ENCODE measurements at regions not wholly inside any gene's neighbourhood (a gene's known extent, or its start where the extent isn't known, plus 50 kb on each side); places are given as distances from the start of the nearest gene placed in this dataset.

DNA sequence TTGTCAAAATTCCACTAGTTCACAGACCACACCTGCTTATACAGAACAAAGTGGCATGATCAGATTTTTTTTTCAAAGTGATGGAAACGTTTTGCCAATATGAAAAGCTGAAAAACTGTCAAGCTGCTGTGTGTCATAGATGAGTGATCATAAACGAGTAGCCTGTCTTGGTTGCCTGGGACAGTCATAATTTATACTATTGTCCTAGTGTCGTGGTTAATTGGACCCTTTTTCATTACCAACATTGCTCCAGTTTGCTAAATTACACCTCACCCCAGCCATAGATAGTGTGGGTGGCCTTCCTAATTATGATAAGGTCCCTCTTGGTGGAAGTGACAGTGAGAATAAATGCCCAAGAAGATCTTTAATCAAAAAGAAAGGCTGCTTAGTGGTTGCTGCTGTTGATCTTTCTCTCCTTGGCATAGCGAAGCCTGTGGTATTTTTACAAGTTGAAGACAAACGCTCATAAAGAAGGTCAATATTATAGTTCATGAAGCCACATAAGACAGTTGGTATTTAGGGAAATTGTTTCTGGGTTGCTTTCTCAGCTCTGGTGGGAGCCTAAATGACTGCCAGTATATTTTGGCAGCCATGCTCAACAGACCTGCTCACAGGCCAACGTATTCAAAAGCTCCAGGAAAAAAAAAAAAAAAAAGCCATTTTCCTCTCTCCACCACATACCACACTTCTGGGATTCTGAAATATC lies 478.1 kb downstream of the PLA2G4A start:
- no peak for DNase-seq

- DNase-seq = no peak
Observed at GRCh38 chr1:187310038-187310631, 481.4 kb downstream of the PLA2G4A start.

DNA sequence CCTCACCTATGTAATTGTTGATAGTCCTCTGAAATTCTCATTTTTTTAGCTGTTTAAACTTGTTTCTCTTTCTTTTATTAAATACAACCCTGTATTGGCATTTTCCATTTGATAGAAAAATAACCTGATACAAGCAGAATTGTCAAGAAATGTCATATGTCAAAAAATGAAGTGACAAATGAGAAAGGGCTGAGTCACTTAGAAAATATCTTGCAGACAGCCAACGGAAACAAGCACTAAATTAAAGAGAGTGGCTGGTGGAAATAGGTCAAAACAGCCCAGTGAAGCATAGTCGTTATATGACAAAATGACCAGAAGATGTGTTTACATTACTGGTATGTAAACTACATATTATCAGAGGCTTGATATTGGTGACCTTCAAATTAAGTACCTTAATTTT lies 484.4 kb downstream of the PLA2G4A start:
- no peak for DNase-seq

- DNase-seq = no peak
Observed at GRCh38 chr1:187326557-187326956, 497.8 kb downstream of the PLA2G4A start.

DNA sequence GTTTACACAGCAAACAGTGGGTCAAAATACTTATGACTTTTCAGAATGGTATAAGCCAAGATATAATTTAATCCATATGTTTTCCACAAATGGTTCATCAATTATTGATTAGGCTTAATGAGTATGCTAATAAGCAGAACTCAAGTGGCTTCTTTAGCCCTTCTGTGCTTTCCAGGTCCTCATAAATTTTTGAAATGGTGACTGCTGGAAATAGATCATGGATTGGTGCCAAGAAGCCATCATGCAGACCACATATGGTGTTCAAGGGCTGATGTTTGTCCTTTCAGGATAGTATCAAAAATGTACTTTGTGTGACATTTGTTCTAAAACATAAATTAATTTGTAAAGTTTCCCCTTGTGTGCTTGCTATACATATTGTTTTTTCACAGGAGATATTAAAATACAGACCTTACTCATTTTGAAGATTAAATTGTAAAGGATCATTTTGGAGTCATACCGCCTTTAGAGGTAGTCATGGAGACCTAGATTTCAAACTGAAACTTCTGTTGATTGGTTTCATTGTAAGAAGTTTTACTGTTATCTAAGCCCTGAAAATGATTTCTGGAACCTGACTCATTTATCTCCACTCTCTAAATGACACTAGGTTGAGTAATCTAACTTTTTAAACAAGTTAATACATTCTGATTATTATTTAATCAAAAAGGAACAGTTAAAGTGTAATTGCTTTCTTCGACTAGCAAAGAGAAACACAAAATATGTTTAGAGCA lies 507.9 kb downstream of the PLA2G4A start:
- DNase-seq = no peak

- no peak for DNase-seq
Observed at GRCh38 chr1:187338762-187339412, 510.1 kb downstream of the PLA2G4A start.

DNA sequence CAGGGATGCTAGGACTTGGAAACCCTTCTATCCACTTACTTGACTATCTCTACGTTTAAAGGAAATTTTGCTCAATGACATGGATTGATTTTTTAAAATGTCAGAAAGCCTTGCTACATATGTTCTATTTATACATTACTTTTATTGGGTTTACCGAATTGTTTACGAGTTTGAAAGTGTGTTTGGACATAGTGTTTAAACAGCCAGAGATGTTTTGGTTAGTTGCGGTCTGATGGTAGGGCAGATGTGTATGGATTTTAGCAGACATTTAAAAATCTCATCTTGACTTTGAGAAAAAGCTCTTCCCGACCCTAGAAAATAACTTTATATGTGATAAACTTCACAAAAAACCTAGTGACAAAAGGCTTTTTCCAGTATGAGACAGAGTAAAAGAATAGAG lies 513.7 kb downstream of the PLA2G4A start:
- no peak for DNase-seq

GRCh38 chr1:187374082-187374481 lies 545.3 kb downstream of the PLA2G4A start:
- DNase-seq = no peak

DNA sequence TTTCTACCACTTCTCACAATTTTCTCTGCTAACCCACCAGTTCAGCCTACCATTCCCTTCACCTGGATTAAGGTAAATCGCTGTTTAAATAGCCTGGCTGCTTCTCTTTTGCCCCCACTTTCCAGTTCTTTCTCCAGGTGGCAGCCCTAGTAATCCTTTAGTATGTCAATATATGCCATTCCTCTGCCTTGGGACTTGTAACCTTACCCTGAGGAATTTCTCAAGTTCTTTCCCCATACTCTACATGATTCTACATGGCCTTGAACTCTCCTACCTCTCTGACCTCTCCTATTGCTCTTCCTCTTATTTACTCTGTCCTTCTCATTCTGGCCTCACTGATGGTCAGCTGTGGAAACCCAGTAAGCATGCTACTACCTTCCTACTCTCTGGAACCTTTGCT lies 546.0 kb downstream of the PLA2G4A start:
- DNase-seq = no peak

GRCh38 chr1:187383366-187383765 lies 554.6 kb downstream of the PLA2G4A start:
- no peak for DNase-seq

DNA sequence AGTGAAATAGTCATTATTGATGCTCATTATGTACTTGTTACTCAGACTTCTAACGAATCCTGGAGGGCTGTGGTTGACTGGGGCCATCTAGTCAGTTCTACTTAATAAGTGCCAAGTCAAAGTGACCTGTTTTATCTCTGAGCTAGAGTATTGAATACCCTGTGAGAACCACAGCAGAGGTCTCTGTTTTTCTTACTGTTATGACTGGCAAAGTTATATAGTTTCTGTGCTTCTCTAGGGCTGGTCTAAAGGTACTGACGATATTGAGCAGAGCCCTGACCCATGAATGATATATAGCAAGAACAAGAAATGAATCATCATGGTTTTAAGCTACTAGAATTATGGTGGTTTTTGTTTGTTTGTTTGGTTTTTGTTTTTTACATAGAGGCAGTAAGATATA lies 555.8 kb downstream of the PLA2G4A start:
- no peak for DNase-seq

- peak in 1 of 51 donors; percentile 15 for DNase-seq
Observed at GRCh38 chr1:187390215-187390818, 561.6 kb downstream of the PLA2G4A start.

- DNase-seq = no peak
Observed at GRCh38 chr1:187396226-187396625, 567.5 kb downstream of the PLA2G4A start.

DNA sequence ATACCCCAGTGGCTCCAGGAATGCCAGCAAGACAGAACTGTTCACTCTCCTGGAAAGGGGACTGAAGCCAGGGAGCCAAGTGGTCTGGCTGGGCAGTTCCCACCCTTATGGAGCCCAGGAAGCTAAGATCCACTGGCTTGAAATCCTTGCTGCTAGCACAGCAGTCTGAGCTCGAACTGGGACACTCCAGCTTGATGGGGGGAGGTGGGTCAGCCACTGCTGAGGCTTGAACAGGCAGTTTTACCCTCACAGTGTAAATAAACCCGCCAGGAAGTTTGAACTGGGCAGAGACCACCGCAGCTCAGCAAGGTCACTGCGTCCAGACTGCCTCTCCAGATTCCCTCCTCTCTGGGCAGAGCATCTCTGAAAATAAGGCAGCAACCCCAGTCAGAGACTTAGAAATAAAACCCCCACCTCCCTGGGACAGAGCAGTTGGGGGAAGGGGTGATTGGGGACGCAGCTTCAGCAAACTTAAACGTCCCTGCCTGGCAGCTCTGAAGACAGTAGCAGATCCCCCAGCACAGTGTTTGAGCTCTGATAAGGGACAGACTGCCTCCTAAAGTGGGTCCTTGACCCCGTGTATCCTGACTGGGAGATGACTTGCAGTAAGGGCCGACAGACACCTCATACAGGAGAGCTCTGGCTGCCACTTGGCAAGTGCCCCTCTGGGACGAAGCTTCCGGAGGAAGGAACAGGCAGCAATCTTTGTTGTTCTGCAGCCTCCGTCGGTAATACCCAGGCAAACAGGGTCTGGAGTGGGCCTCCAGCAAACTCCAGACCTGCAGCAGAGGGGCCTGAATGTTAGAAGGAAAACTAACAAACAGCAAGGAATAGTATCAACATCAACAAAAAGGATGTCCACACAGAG lies 568.4 kb downstream of the PLA2G4A start:
- DNase-seq = no peak

DNA sequence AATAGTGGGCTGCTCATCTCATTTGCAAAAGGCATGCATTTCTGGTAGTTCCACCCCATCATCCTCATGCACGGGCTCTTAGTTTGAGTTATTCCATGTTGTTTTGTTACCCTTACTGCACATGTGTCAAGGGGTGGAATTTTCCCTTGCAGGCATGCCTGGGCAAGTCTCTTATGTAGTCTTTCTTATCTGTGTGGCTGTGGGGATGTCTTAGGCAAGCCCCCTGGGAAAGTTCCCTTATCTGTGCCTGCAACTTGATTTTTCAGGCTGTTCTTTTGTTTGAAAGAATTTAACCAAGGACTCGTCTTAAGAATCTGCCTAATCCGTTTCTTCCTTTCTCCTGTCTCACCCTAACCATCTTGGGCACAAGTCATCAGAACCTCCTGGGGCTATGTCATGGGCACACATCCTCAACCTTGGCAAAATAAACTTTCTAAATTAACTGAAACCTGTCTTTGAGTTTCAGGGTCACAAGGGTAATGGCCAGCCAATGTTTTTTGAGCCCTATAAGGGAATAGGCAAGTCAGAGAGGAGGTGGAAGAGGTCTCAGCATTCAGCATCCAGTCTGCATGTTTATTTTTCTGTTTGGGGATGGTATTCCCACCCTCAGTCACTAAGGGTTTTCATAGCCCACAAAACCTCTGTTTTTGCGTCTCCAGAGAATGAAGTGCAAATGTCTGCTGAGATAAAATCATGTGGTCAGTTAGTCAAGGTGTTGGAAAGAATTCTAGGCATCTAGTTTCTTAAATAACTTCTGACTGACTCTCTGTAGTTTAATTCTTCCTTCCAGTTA lies 579.7 kb downstream of the PLA2G4A start:
- no peak for DNase-seq

GRCh38 chr1:187409341-187409740 lies 580.6 kb downstream of the PLA2G4A start:
- peak in 1 of 51 donors; percentile 20 for DNase-seq

GRCh38 chr1:187411118-187411517 lies 582.4 kb downstream of the PLA2G4A start:
- no peak for DNase-seq

GRCh38 chr1:187413405-187414169 lies 584.8 kb downstream of the PLA2G4A start:
- peak in 1 of 51 donors; percentile 10 for DNase-seq

GRCh38 chr1:187415065-187415464 lies 586.3 kb downstream of the PLA2G4A start:
- DNase-seq = no peak
